H9 (cell line): ENCODE measurements at regions not wholly inside any gene's neighbourhood (a gene's known extent, or its start where the extent isn't known, plus 50 kb on each side); places are given as distances from the start of the nearest gene placed in this dataset.

Source experiments
- DNase-seq: peaks from one replicate; pipeline ENCODE4 v3.0.0-alpha.2; 2017
- H2AFZ ChIP-seq: one replicate; pipeline ENCODE4 v1.6.1; 2013; ENCODE audit warnings: mild to moderate bottlenecking, low read length, control low read depth, moderate library complexity
- H2AK5ac ChIP-seq: 2 replicates; pipeline ENCODE4 v1.6.1; 2013; ENCODE audit warnings: low read length, control low read depth, mixed read lengths; ENCODE audit not compliant: insufficient read length
- H2BK120ac ChIP-seq: one replicate; pipeline ENCODE4 v1.6.1; 2013; ENCODE audit warnings: low read depth, mild to moderate bottlenecking, low read length, control low read depth, inconsistent platforms; ENCODE audit not compliant: poor library complexity, severe bottlenecking
- H2BK12ac ChIP-seq: 2 replicates; pipeline ENCODE4 v1.6.1; 2013; ENCODE audit warnings: low read length, control low read depth, mixed read lengths, low read depth; ENCODE audit not compliant: insufficient read length
- H2BK15ac ChIP-seq: 2 replicates; pipeline ENCODE4 v1.6.1; 2013; ENCODE audit warnings: low read depth, low read length, control low read depth
- H2BK20ac ChIP-seq: one replicate; pipeline ENCODE4 v1.6.1; 2013; ENCODE audit warnings: low read depth, mild to moderate bottlenecking, low read length, control low read depth, inconsistent platforms; ENCODE audit not compliant: poor library complexity, severe bottlenecking
- H2BK5ac ChIP-seq: 2 replicates; pipeline ENCODE4 v1.6.1; 2013; ENCODE audit warnings: low read length, control low read depth, mixed read lengths; ENCODE audit not compliant: insufficient read length
- H3K14ac ChIP-seq: 2 replicates; pipeline ENCODE4 v1.6.1; 2013; ENCODE audit warnings: low read length, control low read depth; ENCODE audit not compliant: insufficient read depth
- H3K18ac ChIP-seq: 2 replicates; pipeline ENCODE4 v1.6.1; 2013; ENCODE audit warnings: low read depth, mild to moderate bottlenecking, mixed read lengths, low read length, control low read depth; ENCODE audit not compliant: insufficient read length
- H3K23ac ChIP-seq: 2 replicates; pipeline ENCODE4 v1.6.1; 2013; ENCODE audit warnings: low read length, control low read depth, mixed read lengths, low read depth; ENCODE audit not compliant: insufficient read length
- H3K23me2 ChIP-seq: 2 replicates; pipeline ENCODE4 v1.6.1; 2013; ENCODE audit warnings: low read depth, mild to moderate bottlenecking, mixed read lengths, low read length, control low read depth; ENCODE audit not compliant: insufficient read length, poor library complexity, severe bottlenecking
- H3K27ac ChIP-seq: 2 replicates; pipeline ENCODE4 v1.5.1; 2013; ENCODE audit warnings: low read length, control low read depth, mixed read lengths, low read depth; ENCODE audit not compliant: insufficient read length
- H3K27me3 ChIP-seq: 2 replicates; pipeline ENCODE4 v1.6.1; 2013; ENCODE audit warnings: low read length, control low read depth, inconsistent platforms; ENCODE audit not compliant: insufficient read depth
- H3K4ac ChIP-seq: 2 replicates; pipeline ENCODE4 v1.6.1; 2013; ENCODE audit warnings: low read depth, mild to moderate bottlenecking, control low read depth, inconsistent platforms, low read length, moderate library complexity
- H3K4me1 ChIP-seq: 2 replicates; pipeline ENCODE4 v1.6.1; 2013; ENCODE audit warnings: low read length, control low read depth, inconsistent platforms; ENCODE audit not compliant: insufficient read depth
- H3K4me2 ChIP-seq: 2 replicates; pipeline ENCODE4 v1.6.1; 2013; ENCODE audit warnings: low read length, control low read depth, mixed read lengths; ENCODE audit not compliant: insufficient read length, insufficient read depth
- H3K56ac ChIP-seq: 2 replicates; pipeline ENCODE4 v1.6.1; 2013; ENCODE audit warnings: low read depth, mild to moderate bottlenecking, mixed read lengths, low read length, control low read depth; ENCODE audit not compliant: insufficient read length
- H3K79me1 ChIP-seq: 2 replicates; pipeline ENCODE4 v1.6.1; 2013; ENCODE audit warnings: low read depth, mild to moderate bottlenecking, moderate library complexity, low read length, control low read depth, inconsistent platforms; ENCODE audit not compliant: insufficient read depth, poor library complexity, severe bottlenecking
- H3K79me2 ChIP-seq: 2 replicates; pipeline ENCODE4 v1.6.1; 2013; ENCODE audit warnings: low read length, control low read depth, inconsistent platforms; ENCODE audit not compliant: insufficient read depth
- H3K9ac ChIP-seq: 2 replicates; pipeline ENCODE4 v1.6.1; 2013; ENCODE audit warnings: low read length, control low read depth, mixed read lengths; ENCODE audit not compliant: insufficient read length; ENCODE audit errors: extremely low read depth
- H3K9me3 ChIP-seq: one replicate; pipeline ENCODE4 v1.6.1; 2013; ENCODE audit warnings: low read depth, low read length, inconsistent platforms; ENCODE audit not compliant: control insufficient read depth
- H3T11ph ChIP-seq: one replicate; pipeline ENCODE4 v1.6.1; 2013; ENCODE audit warnings: mild to moderate bottlenecking, low read length, control low read depth, inconsistent platforms
- H4K20me1 ChIP-seq: one replicate; pipeline ENCODE4 v1.6.1; 2013; ENCODE audit not compliant: control insufficient read depth, insufficient read length, insufficient read depth
- H4K5ac ChIP-seq: 2 replicates; pipeline ENCODE4 v1.6.1; 2013; ENCODE audit warnings: low read depth, mild to moderate bottlenecking, mixed read lengths, low read length, control low read depth; ENCODE audit not compliant: insufficient read length
- H4K8ac ChIP-seq: replicated peaks from 2 replicates; pipeline ENCODE4 v1.6.1; 2013; ENCODE audit warnings: low read length, control low read depth, mixed read lengths, low read depth; ENCODE audit not compliant: insufficient read length
- H4K91ac ChIP-seq: 2 replicates; pipeline ENCODE4 v1.6.1; 2013; ENCODE audit warnings: low read depth, mild to moderate bottlenecking, moderate library complexity, mixed read lengths, low read length, control low read depth; ENCODE audit not compliant: insufficient read length
- H3K27ac Mint-ChIP-seq, 3 experiments: 2 replicates in 2 of 3; 3 replicates in 1 of 3; pipeline ENCODE4 v1.8.0; 2020 to 2021; ENCODE audit warnings: mixed read lengths in 3 of 3, mild to moderate bottlenecking in 1 of 3, moderate library complexity in 1 of 3
- H3K27me3 Mint-ChIP-seq: 2 replicates; pipeline ENCODE4 v1.8.0; 2021; ENCODE audit warnings: low read depth, mild to moderate bottlenecking, moderate library complexity, mixed read lengths
- H3K36me3 Mint-ChIP-seq, 3 experiments: 2 replicates in 2 of 3; 3 replicates in 1 of 3; pipeline ENCODE4 v1.8.0; 2020 to 2021; ENCODE audit warnings: low read depth in 3 of 3, mixed read lengths in 3 of 3; ENCODE audit not compliant: insufficient read depth in 1 of 3
- H3K4me1 Mint-ChIP-seq, 2 experiments: 2 replicates each; pipeline ENCODE4 v1.8.0; 2020; ENCODE audit warnings: mixed read lengths in 2 of 2
- H3K4me3 Mint-ChIP-seq, 2 experiments: 2 replicates in 1 of 2; 3 replicates in 1 of 2; pipeline ENCODE4 v1.8.0; 2020 to 2021; ENCODE audit warnings: mild to moderate bottlenecking in 2 of 2, mixed read lengths in 2 of 2, moderate library complexity in 1 of 2
- H3K9me3 Mint-ChIP-seq, 2 experiments: 2 replicates in 1 of 2; 3 replicates in 1 of 2; pipeline ENCODE4 v1.8.0; 2020; ENCODE audit warnings: mild to moderate bottlenecking in 2 of 2, mixed read lengths in 2 of 2, moderate library complexity in 1 of 2
- WGBS: extraction: QIAGEN DNeasy Blood & Tissue Kit; methylation state at CpG from one replicate; pipeline ENCODE4 v1.1.7; 2013; ENCODE audit warnings: missing lambda C conversion rate, low lambda C conversion rate, mixed read lengths; ENCODE audit not compliant: insufficient read length; ENCODE audit errors: extremely low coverage; 5-methylcytosine and 5-hydroxymethylcytosine counted together
- TF ChIP-seq, protein P1 (sequence below): fragments of 200-600 bp; sonication (generic); conservative IDR thresholded peaks from 3 replicates; pipeline ENCODE4 v1.8.0; 2021; ENCODE audit warnings: antibody characterized with exemption, mild to moderate bottlenecking

DNA sequence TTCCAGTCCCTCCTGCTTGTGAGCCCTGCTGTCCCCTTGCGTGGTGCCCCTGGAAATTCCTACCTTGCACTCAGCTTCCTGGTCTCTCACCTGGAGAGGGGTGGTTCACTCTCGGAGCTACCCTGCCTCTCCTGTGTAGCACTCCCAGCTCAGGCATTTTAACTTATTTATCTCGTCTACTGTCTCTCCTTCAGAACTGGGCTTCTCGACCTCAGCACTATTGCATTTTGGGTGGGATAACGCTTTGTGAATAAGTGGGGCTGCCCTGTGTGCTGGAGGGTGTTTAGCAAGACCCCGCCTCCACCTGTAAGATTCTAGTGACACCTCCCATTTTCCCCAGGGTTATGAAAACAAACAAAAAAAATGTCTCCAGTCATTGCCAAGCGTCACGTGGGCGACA, 56.0 kb upstream of the SORCS2 start:
- H3K4me1 Mint-ChIP-seq, result peaks cover 16 to 19% of the 10 kb centered on the region in 2 experiments
- peaks cover 0 to 3% of the 10 kb centered on the region in 2 experiments; a peak in 2 of 5 replicates for H3K9me3 Mint-ChIP-seq
- H3K36me3 Mint-ChIP-seq, result no peaks in the 10 kb centered on the region
- no peaks in the 10 kb centered on the region for H3K79me2 ChIP-seq
- H4K5ac ChIP-seq, result no peak overlapping the region
- no peak overlapping the region for H3K4ac ChIP-seq
- no peak overlapping the region for H3T11ph ChIP-seq
- DNase-seq, result no peak
- no peaks in the 10 kb centered on the region for H3K9me3 ChIP-seq
- H3K4me2 ChIP-seq, result no peak overlapping the region
- H4K8ac ChIP-seq, result no peak overlapping the region
- H3K9ac ChIP-seq, result no peak overlapping the region
- no peak overlapping the region for H2AK5ac ChIP-seq
- WGBS, result no CpG with 5 or more reads among the region's 9 CpGs
- no peak overlapping the region for H3K18ac ChIP-seq
- peaks cover 7% of the 10 kb centered on the region for H3K27me3 Mint-ChIP-seq
- no peaks in the 10 kb centered on the region for H3K79me1 ChIP-seq
- H2BK5ac ChIP-seq, result no peak overlapping the region
- H3K56ac ChIP-seq, result no peak overlapping the region
- no peak overlapping the region; the same call in 1 of the 2 replicates for H3K14ac ChIP-seq
- no peak overlapping the region for H2BK20ac ChIP-seq
- H2BK12ac ChIP-seq, result no peak overlapping the region
- no peak overlapping the region for H2AFZ ChIP-seq
- H3K4me3 Mint-ChIP-seq, result no peak overlapping the region
- TF ChIP-seq, protein P1, sequence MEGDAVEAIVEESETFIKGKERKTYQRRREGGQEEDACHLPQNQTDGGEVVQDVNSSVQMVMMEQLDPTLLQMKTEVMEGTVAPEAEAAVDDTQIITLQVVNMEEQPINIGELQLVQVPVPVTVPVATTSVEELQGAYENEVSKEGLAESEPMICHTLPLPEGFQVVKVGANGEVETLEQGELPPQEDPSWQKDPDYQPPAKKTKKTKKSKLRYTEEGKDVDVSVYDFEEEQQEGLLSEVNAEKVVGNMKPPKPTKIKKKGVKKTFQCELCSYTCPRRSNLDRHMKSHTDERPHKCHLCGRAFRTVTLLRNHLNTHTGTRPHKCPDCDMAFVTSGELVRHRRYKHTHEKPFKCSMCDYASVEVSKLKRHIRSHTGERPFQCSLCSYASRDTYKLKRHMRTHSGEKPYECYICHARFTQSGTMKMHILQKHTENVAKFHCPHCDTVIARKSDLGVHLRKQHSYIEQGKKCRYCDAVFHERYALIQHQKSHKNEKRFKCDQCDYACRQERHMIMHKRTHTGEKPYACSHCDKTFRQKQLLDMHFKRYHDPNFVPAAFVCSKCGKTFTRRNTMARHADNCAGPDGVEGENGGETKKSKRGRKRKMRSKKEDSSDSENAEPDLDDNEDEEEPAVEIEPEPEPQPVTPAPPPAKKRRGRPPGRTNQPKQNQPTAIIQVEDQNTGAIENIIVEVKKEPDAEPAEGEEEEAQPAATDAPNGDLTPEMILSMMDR, result no peak
- peak overlapping the region in 1 of 3 experiments; percentile 87; a peak in 2 of 7 replicates for H3K27ac Mint-ChIP-seq
- no peak overlapping the region for H4K91ac ChIP-seq
- H2BK15ac ChIP-seq, result no peak overlapping the region
- no peaks in the 10 kb centered on the region for H3K27me3 ChIP-seq
- no peaks in the 10 kb centered on the region for H4K20me1 ChIP-seq
- no peak overlapping the region for H3K27ac ChIP-seq
- no peaks in the 10 kb centered on the region for H3K23me2 ChIP-seq
- no peak overlapping the region for H2BK120ac ChIP-seq
- H3K23ac ChIP-seq, result no peak overlapping the region
- H3K4me1 ChIP-seq, result 0 out of 2 replicates have a peak, but pooled peaks cover 3% of the 10 kb centered on the region
